Vagina (tissue), 2 donors: ENCODE measurements at regions not wholly inside any gene's neighbourhood (a gene's known extent, or its start where the extent isn't known, plus 50 kb on each side); places are given as distances from the start of the nearest gene placed in this dataset.

Experiments
- DNase-seq, 2 donors: peaks; one replicate each; pipeline ENCODE4 v3.0.0-alpha.2; 2017; ENCODE audit errors: extremely low spot score in 2 of 2
- H3K27ac ChIP-seq: fragments of 200-600 bp; sonication (generic); one replicate; pipeline ENCODE4 v1.5.1; 2019
- H3K27me3 ChIP-seq: fragments of 200-600 bp; sonication (generic); one replicate; pipeline ENCODE4 v1.5.1; 2019
- H3K36me3 ChIP-seq, 2 donors: fragments of 200-600 bp; sonication (generic); one replicate each; pipeline ENCODE4 v1.5.1; 2017 to 2019
- H3K4me1 ChIP-seq: fragments of 200-600 bp; sonication (generic); one replicate; pipeline ENCODE4 v1.5.1; 2019
- H3K4me3 ChIP-seq, 2 donors: fragments of 200-600 bp; sonication (generic); 1 replicate in 1 of 2; 2 replicates in 1 of 2; pipeline ENCODE4 v1.5.1; 2016 to 2019
- H3K9me3 ChIP-seq: fragments of 200-600 bp; sonication (generic); one replicate; pipeline ENCODE4 v1.5.1; 2019
- CTCF ChIP-seq, 3 experiments: fragments of 450-650 bp in 2 of 3; fragments of 200-600 bp in 1 of 3; sonication (generic) in 1 of 3; IDR thresholded peaks; one replicate each; pipeline ENCODE4 v1.5.1; 2017 to 2019; ENCODE audit warnings: antibody characterized with exemption in 3 of 3, mild to moderate bottlenecking in 2 of 3, moderate library complexity in 2 of 3
- POLR2A ChIP-seq, 2 donors: fragments of 450-650 bp; IDR thresholded peaks; one replicate each; pipeline ENCODE4 v1.6.1; 2017; ENCODE audit warnings: antibody characterized with exemption in 2 of 2, mild to moderate bottlenecking in 2 of 2, moderate library complexity in 2 of 2
- POLR2AphosphoS5 ChIP-seq, 2 donors: sonication (generic); formaldehyde crosslinking; IDR thresholded peaks; one replicate each; pipeline ENCODE4 v1.9.0; 2017; ENCODE audit warnings: antibody characterized with exemption in 2 of 2, mild to moderate bottlenecking in 2 of 2, low read depth in 1 of 2; ENCODE audit not compliant: insufficient read depth in 1 of 2
- intact Hi-C: fragments of 100-400 bp; cut with DNase I; formaldehyde crosslinking; loops from one replicate; pipeline ENCODE4 v1.15.1; 2023

GRCh38 chr10:3848775-3849635 is 64.0 kb upstream of the KLF6 start:
- Histone ChIP-seq H3K9me3 (no peaks in the 10 kb centered on the region), H3K4me3 (no peak overlapping the region), H3K27ac (peak overlapping the region; percentile 93), H3K4me1 (peaks cover 40% of the 10 kb centered on the region), H3K36me3 (no peaks in the 10 kb centered on the region), H3K27me3 (no peaks in the 10 kb centered on the region)
- TF ChIP-seq CTCF (IDR thresholded peaks at IDR 0.05): no peak
- TF ChIP-seq POLR2A (IDR thresholded peaks at IDR 0.05): no peak
- TF ChIP-seq POLR2AphosphoS5 (IDR thresholded peaks at IDR 0.05; ENCODE audit: insufficient read depth in 1 of 2, low read depth in 1 of 2): no peak
- intact Hi-C loops: no loop called here
- DNase-seq: no peak

DNA sequence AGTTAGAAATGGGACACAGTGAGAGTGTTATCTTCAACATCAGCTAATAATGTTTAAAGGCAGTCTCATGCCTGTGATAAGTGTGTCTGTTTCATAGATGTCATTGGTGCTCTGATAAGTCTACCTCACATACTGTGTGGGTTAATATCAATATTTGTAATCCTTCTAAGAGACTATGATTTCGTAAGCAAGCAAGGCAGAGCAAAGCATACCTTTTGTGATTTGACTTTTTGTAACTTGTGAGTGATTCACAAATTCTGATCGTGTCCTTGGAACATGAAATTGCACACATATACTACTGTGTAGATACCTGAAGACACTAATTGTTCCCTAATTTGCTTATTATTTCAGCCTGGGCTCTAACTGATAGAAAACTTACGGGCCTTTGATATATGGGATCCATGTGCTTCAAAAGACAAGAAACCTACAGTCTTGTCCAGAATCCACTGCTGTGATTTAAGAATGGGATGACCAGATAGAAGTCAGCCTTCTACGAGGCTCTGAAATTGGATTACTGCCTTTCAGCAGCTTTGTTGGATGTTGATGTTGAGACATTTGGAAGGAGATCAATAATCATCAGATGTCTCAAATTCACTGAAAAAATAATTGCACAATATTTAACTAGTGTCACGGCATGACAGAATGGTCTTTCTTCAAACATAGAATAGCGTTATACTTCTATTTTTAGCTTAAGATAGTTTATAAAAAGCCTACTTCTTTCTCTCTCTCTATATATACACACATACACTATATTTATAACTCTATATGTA is 63.2 kb upstream of the KLF6 start:
- intact Hi-C loops: no loop called here
- H3K4me3 ChIP-seq: no peak overlapping the region
- H3K27me3 ChIP-seq: no peaks in the 10 kb centered on the region
- peak overlapping the region; percentile 31 for H3K27ac ChIP-seq
- no peaks in the 10 kb centered on the region for H3K9me3 ChIP-seq
- no peaks in the 10 kb centered on the region for H3K36me3 ChIP-seq
- DNase-seq: no peak
- H3K4me1 ChIP-seq: peaks cover 33% of the 10 kb centered on the region
- TF ChIP-seq CTCF (IDR thresholded peaks at IDR 0.05): no peak
- no peak for TF ChIP-seq POLR2A (IDR thresholded peaks at IDR 0.05)
- no peak for TF ChIP-seq POLR2AphosphoS5 (IDR thresholded peaks at IDR 0.05; ENCODE audit: insufficient read depth in 1 of 2, low read depth in 1 of 2)

- Histone ChIP-seq H3K4me3 (no peak overlapping the region), H3K4me1 (peaks cover 20% of the 10 kb centered on the region), H3K9me3 (no peaks in the 10 kb centered on the region), H3K36me3 (no peaks in the 10 kb centered on the region), H3K27me3 (no peaks in the 10 kb centered on the region), H3K27ac (no peak overlapping the region)
- intact Hi-C loops: no loop called here
- TF ChIP-seq CTCF (IDR thresholded peaks at IDR 0.05): no peak
- no peak for TF ChIP-seq POLR2AphosphoS5 (IDR thresholded peaks at IDR 0.05; ENCODE audit: insufficient read depth in 1 of 2, low read depth in 1 of 2)
- no peak for TF ChIP-seq POLR2A (IDR thresholded peaks at IDR 0.05)
- no peak for DNase-seq
Measured at GRCh38 chr10:3846736-3847135, 61.7 kb upstream of the KLF6 start.

- no peak overlapping the region for H3K27ac ChIP-seq
- H3K4me3 ChIP-seq: no peak overlapping the region
- no peaks in the 10 kb centered on the region for H3K9me3 ChIP-seq
- H3K4me1 ChIP-seq: peaks cover 4% of the 10 kb centered on the region
- intact Hi-C loops: no loop called here
- no peak for DNase-seq
- no peaks in the 10 kb centered on the region for H3K36me3 ChIP-seq
- TF ChIP-seq POLR2A (IDR thresholded peaks at IDR 0.05) (no peak), CTCF (IDR thresholded peaks at IDR 0.05) (no peak), POLR2AphosphoS5 (IDR thresholded peaks at IDR 0.05; ENCODE audit: insufficient read depth in 1 of 2, low read depth in 1 of 2) (no peak)
- no peaks in the 10 kb centered on the region for H3K27me3 ChIP-seq
Measured at GRCh38 chr10:3844491-3845025, 59.5 kb upstream of the KLF6 start.
